Nephron (organoid): ENCODE measurements at regions not wholly inside any gene's neighbourhood (a gene's known extent, or its start where the extent isn't known, plus 50 kb on each side); places are given as distances from the start of the nearest gene placed in this dataset.

Experiments used
- H3K27ac Mint-ChIP-seq, 3 experiments: 2 replicates each; pipeline ENCODE4 v1.8.0; 2020; ENCODE audit warnings: mixed read lengths in 3 of 3, mild to moderate bottlenecking in 2 of 3, moderate library complexity in 1 of 3
- H3K27me3 Mint-ChIP-seq: 2 replicates; pipeline ENCODE4 v1.8.0; 2021; ENCODE audit warnings: low read depth, mild to moderate bottlenecking, moderate library complexity, mixed read lengths
- H3K36me3 Mint-ChIP-seq: 2 replicates; pipeline ENCODE4 v1.8.0; 2020; ENCODE audit warnings: low read depth, mixed read lengths
- H3K4me1 Mint-ChIP-seq: 2 replicates; pipeline ENCODE4 v1.8.0; 2020; ENCODE audit warnings: mixed read lengths
- H3K4me3 Mint-ChIP-seq, 3 experiments: 2 replicates each; pipeline ENCODE4 v1.8.0; 2020; ENCODE audit warnings: mild to moderate bottlenecking in 3 of 3, mixed read lengths in 3 of 3, moderate library complexity in 2 of 3
- H3K9me3 Mint-ChIP-seq: 2 replicates; pipeline ENCODE4 v1.8.0; 2020; ENCODE audit warnings: mixed read lengths
- TF ChIP-seq, protein P1 (sequence below), 3 experiments: fragments of 200-600 bp; sonication (generic); IDR thresholded peaks; one replicate each; pipeline ENCODE4 v1.5.0; 2021; ENCODE audit warnings: antibody characterized with exemption in 3 of 3; ENCODE audit not compliant: unreplicated experiment in 3 of 3

DNA sequence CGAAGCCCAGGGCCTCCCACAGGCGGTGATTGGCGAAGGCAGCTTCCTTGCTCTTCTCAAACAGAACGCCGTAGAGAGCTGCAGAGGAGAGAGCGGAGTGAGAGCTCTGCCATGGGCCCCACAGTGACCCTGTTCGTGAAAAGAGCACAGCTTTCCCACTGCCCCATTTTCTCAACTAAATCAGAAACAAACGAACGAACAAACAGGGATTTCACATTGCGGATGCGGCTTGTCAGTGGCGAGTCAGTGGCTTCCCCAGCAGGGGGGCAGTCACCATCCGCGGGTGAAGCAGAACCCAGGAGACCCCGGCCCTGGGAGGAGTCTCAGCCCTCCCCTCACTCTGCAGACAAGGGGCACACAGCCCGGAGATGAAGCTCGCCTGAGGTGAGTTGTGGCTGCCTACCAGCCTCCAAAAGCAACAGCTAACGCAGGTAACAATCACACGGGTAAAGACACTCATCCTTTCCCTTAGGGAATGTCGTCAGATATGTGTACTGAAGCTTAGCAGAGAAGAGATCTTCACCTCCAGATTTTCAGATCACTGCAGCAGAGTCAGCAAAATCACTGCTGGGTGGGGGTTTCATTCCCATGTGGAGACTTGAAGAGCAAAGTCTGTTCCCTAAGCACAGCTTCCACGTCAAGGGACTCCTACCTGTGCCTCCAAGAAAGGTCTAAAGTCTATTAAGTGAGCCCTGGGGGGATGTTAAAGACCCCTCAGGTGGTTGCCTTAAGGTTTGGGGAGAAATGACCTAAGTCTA, 51.2 kb upstream of the GPR31 start:
- no peaks in the 10 kb centered on the region for H3K4me1 Mint-ChIP-seq

DNA sequence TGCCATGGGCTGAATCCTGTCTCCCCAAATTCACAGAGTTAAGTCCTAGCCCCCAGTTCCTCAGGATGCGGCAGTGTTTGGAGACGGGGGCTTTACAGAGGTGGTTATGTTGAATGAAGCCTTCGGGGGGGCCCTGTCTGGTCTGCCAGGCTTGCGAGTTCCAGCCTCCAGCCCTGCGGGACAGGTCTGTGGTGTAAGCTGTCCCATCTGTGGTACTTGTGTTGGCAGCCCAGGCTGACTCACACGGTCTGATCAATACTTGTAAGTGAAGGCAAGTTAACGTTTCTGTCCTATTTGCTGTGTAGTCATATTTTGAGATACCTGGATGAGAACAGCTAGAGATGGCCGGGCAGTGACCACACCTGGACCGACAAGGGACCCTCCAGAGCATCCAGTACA, 51.8 kb upstream of the GPR31 start:
- no peak overlapping the region for H3K4me3 Mint-ChIP-seq
- H3K9me3 Mint-ChIP-seq, result no peaks in the 10 kb centered on the region
- no peaks in the 10 kb centered on the region for H3K36me3 Mint-ChIP-seq
- H3K4me1 Mint-ChIP-seq, result no peaks in the 10 kb centered on the region
- peaks cover 14% of the 10 kb centered on the region for H3K27me3 Mint-ChIP-seq
- no peak overlapping the region for H3K27ac Mint-ChIP-seq
- TF ChIP-seq, protein P1, sequence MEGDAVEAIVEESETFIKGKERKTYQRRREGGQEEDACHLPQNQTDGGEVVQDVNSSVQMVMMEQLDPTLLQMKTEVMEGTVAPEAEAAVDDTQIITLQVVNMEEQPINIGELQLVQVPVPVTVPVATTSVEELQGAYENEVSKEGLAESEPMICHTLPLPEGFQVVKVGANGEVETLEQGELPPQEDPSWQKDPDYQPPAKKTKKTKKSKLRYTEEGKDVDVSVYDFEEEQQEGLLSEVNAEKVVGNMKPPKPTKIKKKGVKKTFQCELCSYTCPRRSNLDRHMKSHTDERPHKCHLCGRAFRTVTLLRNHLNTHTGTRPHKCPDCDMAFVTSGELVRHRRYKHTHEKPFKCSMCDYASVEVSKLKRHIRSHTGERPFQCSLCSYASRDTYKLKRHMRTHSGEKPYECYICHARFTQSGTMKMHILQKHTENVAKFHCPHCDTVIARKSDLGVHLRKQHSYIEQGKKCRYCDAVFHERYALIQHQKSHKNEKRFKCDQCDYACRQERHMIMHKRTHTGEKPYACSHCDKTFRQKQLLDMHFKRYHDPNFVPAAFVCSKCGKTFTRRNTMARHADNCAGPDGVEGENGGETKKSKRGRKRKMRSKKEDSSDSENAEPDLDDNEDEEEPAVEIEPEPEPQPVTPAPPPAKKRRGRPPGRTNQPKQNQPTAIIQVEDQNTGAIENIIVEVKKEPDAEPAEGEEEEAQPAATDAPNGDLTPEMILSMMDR (IDR thresholded peaks at IDR 0.05; ENCODE audit: unreplicated experiment in 3 of 3), result no peak

More for the DNA sequence above, 51.2 kb upstream of the GPR31 start:
- no peak overlapping the region for H3K4me3 Mint-ChIP-seq
- TF ChIP-seq, protein P1 (IDR thresholded peaks at IDR 0.05; ENCODE audit: unreplicated experiment in 3 of 3), result no peak
- no peaks in the 10 kb centered on the region for H3K9me3 Mint-ChIP-seq
- no peak overlapping the region for H3K27ac Mint-ChIP-seq
- H3K27me3 Mint-ChIP-seq, result peaks cover 14% of the 10 kb centered on the region
- no peaks in the 10 kb centered on the region for H3K36me3 Mint-ChIP-seq

DNA sequence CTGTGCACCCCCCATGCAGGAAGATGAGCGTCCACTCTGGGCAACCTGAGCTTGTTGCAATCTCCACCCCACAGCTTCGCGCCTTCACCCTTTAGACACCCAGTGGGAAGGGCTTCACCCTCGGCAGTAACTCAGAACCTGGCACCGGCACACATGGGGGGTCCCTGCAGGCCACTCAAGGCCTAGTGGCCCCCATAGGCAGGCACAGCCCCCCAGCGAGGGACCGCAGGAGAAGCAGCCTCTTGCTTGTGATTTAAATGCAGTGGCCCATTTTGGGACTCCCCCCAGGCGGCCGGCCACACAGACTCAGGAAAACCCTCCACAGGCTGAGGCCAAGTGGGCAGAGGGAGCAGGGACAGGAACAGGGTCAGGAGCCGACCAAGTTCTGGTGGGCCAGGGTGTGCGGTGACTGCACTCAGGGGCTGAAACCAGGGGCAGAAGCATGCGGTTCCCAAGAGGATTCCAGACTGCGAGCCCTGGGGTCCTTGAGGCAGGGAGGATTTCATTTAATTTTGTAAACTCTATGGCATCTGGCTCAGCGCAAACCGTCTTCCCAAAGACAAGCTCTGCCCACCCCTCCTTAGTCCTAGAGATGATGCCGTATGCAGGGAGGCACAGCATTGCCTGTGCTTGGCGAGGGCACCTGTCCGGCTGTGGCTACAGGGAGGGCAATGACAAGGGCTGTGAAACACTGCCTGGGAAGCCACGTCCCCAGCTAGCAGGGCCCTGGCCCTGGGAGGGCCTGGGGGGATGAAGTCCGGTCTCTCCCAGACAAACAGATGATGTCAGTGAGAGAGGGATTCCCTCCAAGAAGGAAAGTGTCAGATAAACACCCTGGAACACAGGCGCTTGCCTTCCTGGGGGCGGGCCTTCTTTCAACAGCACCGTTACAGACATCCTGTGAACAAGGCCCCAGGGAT, 52.9 kb upstream of the GPR31 start:
- TF ChIP-seq, protein P1 (IDR thresholded peaks at IDR 0.05; ENCODE audit: unreplicated experiment in 3 of 3), result no peak
- H3K27ac Mint-ChIP-seq, result no peak overlapping the region

DNA sequence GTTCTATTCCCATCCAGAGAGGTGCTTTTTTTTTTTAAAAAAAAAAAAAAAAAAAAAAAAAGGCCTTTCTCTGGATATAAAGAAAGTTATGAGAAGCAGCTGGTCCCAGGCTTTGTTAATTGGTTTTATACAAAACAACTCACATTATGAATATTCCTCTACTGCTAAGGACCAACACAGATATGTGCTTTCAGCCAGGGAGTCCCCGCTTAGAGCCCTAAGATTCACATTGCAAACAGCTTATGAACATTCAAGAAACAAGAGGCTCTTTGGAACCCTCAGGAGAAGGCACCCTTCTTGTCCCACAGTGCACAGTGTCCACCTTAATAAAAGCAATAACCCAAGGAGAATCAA, 53.5 kb upstream of the GPR31 start:
- TF ChIP-seq, protein P1 (IDR thresholded peaks at IDR 0.05; ENCODE audit: unreplicated experiment in 3 of 3), result no peak
- no peak overlapping the region for H3K4me3 Mint-ChIP-seq

More for the DNA sequence above, 52.9 kb upstream of the GPR31 start:
- H3K4me1 Mint-ChIP-seq, result no peaks in the 10 kb centered on the region
- H3K9me3 Mint-ChIP-seq, result no peaks in the 10 kb centered on the region
- H3K4me3 Mint-ChIP-seq, result no peak overlapping the region
- H3K36me3 Mint-ChIP-seq, result no peaks in the 10 kb centered on the region
- peaks cover 14% of the 10 kb centered on the region for H3K27me3 Mint-ChIP-seq

DNA sequence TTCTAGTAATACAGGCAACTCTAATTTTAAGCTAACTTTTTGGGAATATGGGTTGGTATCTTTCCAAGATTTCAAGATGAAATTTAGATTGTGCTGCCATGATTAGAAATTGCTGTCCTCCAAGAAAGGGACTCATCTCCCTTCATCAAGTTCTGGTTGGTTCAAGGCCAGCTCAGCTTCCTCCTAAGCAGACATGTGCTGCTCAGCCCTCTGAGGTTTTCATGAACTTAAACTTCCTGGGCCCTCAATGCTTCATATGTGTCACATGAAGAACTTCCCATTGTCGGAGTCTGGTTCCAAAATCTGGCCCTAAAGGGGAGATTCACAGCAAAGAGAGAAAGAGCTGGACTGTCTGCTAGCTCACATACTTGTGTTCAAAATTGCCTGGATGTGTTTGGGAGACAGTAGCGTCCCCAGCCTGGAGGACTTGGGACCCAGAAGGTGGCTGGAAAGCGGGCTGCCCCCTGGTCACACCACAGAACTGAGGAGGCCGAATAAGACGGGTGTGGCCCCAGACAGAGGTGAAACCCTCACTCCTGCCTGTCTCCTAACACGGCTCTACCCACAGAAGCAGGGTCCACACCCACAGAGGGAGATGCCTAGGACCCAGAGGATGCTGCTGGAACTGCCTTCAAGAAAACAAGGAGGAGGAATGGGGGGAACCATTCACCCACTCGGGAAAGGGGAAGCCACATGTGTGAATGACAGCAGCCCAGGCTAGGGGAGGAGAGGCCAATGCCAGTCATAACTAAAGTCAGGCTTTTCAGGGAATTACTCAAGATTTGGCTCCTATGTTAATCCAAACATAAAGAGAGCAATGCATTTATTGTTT, 54.3 kb upstream of the GPR31 start:
- peaks cover 14% of the 10 kb centered on the region for H3K27me3 Mint-ChIP-seq
- no peak overlapping the region for H3K27ac Mint-ChIP-seq
- no peaks in the 10 kb centered on the region for H3K36me3 Mint-ChIP-seq
- TF ChIP-seq, protein P1 (IDR thresholded peaks at IDR 0.05; ENCODE audit: unreplicated experiment in 3 of 3), result no peak
- H3K4me3 Mint-ChIP-seq, result no peak overlapping the region
- no peaks in the 10 kb centered on the region for H3K9me3 Mint-ChIP-seq
- H3K4me1 Mint-ChIP-seq, result no peaks in the 10 kb centered on the region

More for the DNA sequence above, 53.5 kb upstream of the GPR31 start:
- H3K4me1 Mint-ChIP-seq, result no peaks in the 10 kb centered on the region
- no peak overlapping the region for H3K27ac Mint-ChIP-seq
- no peaks in the 10 kb centered on the region for H3K36me3 Mint-ChIP-seq
- no peaks in the 10 kb centered on the region for H3K9me3 Mint-ChIP-seq
- H3K27me3 Mint-ChIP-seq, result peaks cover 14% of the 10 kb centered on the region
